Left ventricle myocardium inferior (tissue), 1 donor: ENCODE measurements at regions not wholly inside any gene's neighbourhood (a gene's known extent, or its start where the extent isn't known, plus 50 kb on each side); places are given as distances from the start of the nearest gene placed in this dataset.
"Not testable (repeated sequence)": the region's sequence is repeated elsewhere in the genome, so short reads cannot be mapped to it uniquely, and the experiment has no call there.

Source experiments
- DNase-seq: peaks from one replicate; pipeline ENCODE4 v3.0.0-alpha.2; 2020
- H3K27ac ChIP-seq: fragments of 200-600 bp; replicated peaks from 2 replicates; pipeline ENCODE4 v1.8.0; 2021
- H3K27me3 ChIP-seq: fragments of 200-600 bp; 2 replicates; pipeline ENCODE4 v1.8.0; 2021; ENCODE audit warnings: low read depth
- H3K36me3 ChIP-seq: fragments of 200-600 bp; 2 replicates; pipeline ENCODE4 v1.8.0; 2021
- H3K4me1 ChIP-seq: fragments of 200-600 bp; 2 replicates; pipeline ENCODE4 v1.8.0; 2021
- H3K4me3 ChIP-seq: fragments of 200-600 bp; 2 replicates; pipeline ENCODE4 v1.8.0; 2021; ENCODE audit warnings: mild to moderate bottlenecking, moderate library complexity
- H3K9me3 ChIP-seq: fragments of 200-600 bp; replicated peaks from 2 replicates; pipeline ENCODE4 v1.8.0; 2021
- CTCF ChIP-seq: fragments of 200-600 bp; IDR thresholded peaks from 2 replicates; pipeline ENCODE4 v1.8.0; 2021; ENCODE audit warnings: antibody characterized with exemption, mild to moderate bottlenecking, borderline replicate concordance
- intact Hi-C: fragments of 100-400 bp; cut with micrococcal nuclease; formaldehyde crosslinking; loops from one replicate; pipeline ENCODE4 v1.11.0; 2022
- donor health status: DM: no; HTN: yes; CAD: no; lungs with severe emphysema.

- H3K4me3 ChIP-seq: no peak overlapping the region
- H3K27me3 ChIP-seq: peaks cover 9% of the 10 kb centered on the region
- TF ChIP-seq CTCF: no peak
- intact Hi-C loops: no loop called here
- no peaks in the 10 kb centered on the region for H3K4me1 ChIP-seq
- DNase-seq: no peak
- no peak overlapping the region for H3K27ac ChIP-seq
- H3K9me3 ChIP-seq: peaks cover 14% of the 10 kb centered on the region
- no peaks in the 10 kb centered on the region for H3K36me3 ChIP-seq
These were observed 125.4 kb downstream of the TBX19 start for GRCh38 chr1:168405906-168406549.

- intact Hi-C loops: no loop called here
- H3K9me3 ChIP-seq: peaks cover 14% of the 10 kb centered on the region
- no peak for DNase-seq
- no peaks in the 10 kb centered on the region for H3K36me3 ChIP-seq
- peaks cover 3% of the 10 kb centered on the region for H3K4me1 ChIP-seq
- H3K27ac ChIP-seq: no peak overlapping the region
- no peak for TF ChIP-seq CTCF
- no peak overlapping the region for H3K4me3 ChIP-seq
- peaks cover 9% of the 10 kb centered on the region for H3K27me3 ChIP-seq
These were observed 122.5 kb downstream of the TBX19 start for GRCh38 chr1:168403140-168403539.

GRCh38 chr1:168402466-168402865 is 121.8 kb downstream of the TBX19 start:
- H3K27me3 ChIP-seq, H3K4me1 ChIP-seq, intact Hi-C loops, H3K27ac ChIP-seq, DNase-seq, H3K36me3 ChIP-seq, H3K4me3 ChIP-seq: not testable (repeated sequence)
- peaks cover 14% of the 10 kb centered on the region for H3K9me3 ChIP-seq

GRCh38 chr1:168401341-168401740 is 120.7 kb downstream of the TBX19 start:
- Histone ChIP-seq H3K27me3 (peaks cover 9% of the 10 kb centered on the region), H3K4me1 (peaks cover 3% of the 10 kb centered on the region), H3K27ac (no peak overlapping the region), H3K36me3 (no peaks in the 10 kb centered on the region), H3K4me3 (no peak overlapping the region), H3K9me3 (peaks cover 4% of the 10 kb centered on the region)
- DNase-seq: no peak
- intact Hi-C loops: no loop called here
- TF ChIP-seq CTCF: no peak

- H3K27ac ChIP-seq: no peak overlapping the region
- H3K36me3 ChIP-seq: no peaks in the 10 kb centered on the region
- intact Hi-C loops: no loop called here
- peaks cover 4% of the 10 kb centered on the region for H3K9me3 ChIP-seq
- TF ChIP-seq CTCF: no peak
- DNase-seq: no peak
- H3K4me1 ChIP-seq: peaks cover 3% of the 10 kb centered on the region
- no peak overlapping the region for H3K4me3 ChIP-seq
- peaks cover 9% of the 10 kb centered on the region for H3K27me3 ChIP-seq
These were observed 119.5 kb downstream of the TBX19 start for GRCh38 chr1:168400139-168400538.

GRCh38 chr1:168397806-168398205 is 117.1 kb downstream of the TBX19 start:
- intact Hi-C loops: no loop called here
- Histone ChIP-seq H3K27ac (no peak overlapping the region), H3K9me3 (peaks cover 5% of the 10 kb centered on the region), H3K4me1 (peaks cover 3% of the 10 kb centered on the region), H3K4me3 (no peak overlapping the region), H3K27me3 (peaks cover 9% of the 10 kb centered on the region), H3K36me3 (no peaks in the 10 kb centered on the region)
- no peak for DNase-seq
- no peak for TF ChIP-seq CTCF
